GM18520 (cell line): ENCODE measurements at regions not wholly inside any gene's neighbourhood (a gene's known extent, or its start where the extent isn't known, plus 50 kb on each side); places are given as distances from the start of the nearest gene placed in this dataset.

Experiments
- ATAC-seq: cut with Tn5 transposase; IDR thresholded peaks from one replicate; pipeline ENCODE4 v1.9.1; 2021; ENCODE audit not compliant: unreplicated experiment

DNA sequence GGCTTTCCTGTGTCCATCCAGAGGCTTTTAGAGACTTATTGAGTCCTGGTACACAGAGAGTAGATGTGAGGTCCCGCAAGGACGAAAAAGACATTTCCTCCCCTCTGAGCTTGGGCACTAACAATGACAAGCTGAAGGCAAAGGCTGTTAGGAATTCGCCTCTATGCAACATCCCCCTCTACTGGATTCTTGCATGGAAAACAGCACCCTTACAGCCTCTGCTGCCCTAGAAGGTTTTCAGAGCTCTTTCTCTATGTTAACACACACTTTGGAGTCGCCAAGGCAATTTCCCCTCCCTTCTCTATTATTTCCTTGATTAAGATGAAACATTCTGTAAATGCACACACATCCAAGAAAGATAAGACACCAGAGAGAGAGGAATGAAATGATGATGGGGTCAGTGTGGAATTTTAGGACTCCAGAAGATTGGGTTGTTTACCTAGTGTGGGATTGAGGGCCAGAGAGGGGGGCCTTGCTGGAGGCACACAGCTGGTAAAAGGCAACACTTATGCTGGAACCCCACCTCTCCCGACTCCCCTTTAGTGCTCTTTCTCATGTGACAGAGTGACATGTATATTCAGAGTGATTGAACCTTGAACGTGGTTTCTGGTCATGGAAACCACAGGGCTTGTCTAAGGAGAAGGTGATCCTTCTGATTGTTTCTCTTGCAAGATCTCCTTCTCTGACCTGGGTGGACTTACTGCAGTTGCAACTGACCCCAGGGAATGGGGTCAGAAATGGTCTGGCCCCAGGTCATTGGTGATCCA is 300.7 kb downstream of the CLIC5 start:
- no peak for ATAC-seq

- ATAC-seq: no peak
Observed at GRCh38 chr6:45714006-45714730, 301.5 kb downstream of the CLIC5 start.
